A673 (cell line): ENCODE measurements at regions not wholly inside any gene's neighbourhood (a gene's known extent, or its start where the extent isn't known, plus 50 kb on each side); places are given as distances from the start of the nearest gene placed in this dataset.

Experiments
- BruUV-seq: library from RNA; stranded (reverse); fragments of 400-500 nt; replicated peaks from 2 replicates; lab custom pipeline; 2021; lab: Mats Ljungman, UMichigan
- CTCF ChIA-PET: fragments of 300-600 bp; sonication (Branson Sonifier 250); formaldehyde crosslinking; loops from one replicate; lab custom pipeline; 2022; ENCODE audit warnings: antibody characterized with exemption; lab: Charles Lee
- POLR2A ChIA-PET: fragments of 300-600 bp; sonication (Branson Sonifier 250); formaldehyde crosslinking; loops from one replicate; lab custom pipeline; 2022; ENCODE audit warnings: antibody characterized with exemption; ENCODE audit not compliant: low non-redundant PET; lab: Charles Lee
- DNase-seq: peaks from one replicate; pipeline ENCODE4 v3.0.0-alpha.2; 2015; ENCODE audit warnings: low spot score
- H3K27ac ChIP-seq: fragments of 200-600 bp; sonication (generic); 2 replicates; pipeline ENCODE4 v1.5.1; 2016; ENCODE audit warnings: mixed run types, low read depth, mild to moderate bottlenecking, mixed read lengths, antibody characterized with exemption, low read length; ENCODE audit not compliant: poor library complexity, severe bottlenecking
- H3K27me3 ChIP-seq: fragments of 200-600 bp; sonication (generic); replicated peaks from 2 replicates; pipeline ENCODE4 v1.6.1; 2017; ENCODE audit warnings: mixed run types, low read depth, mild to moderate bottlenecking, mixed read lengths, antibody characterized with exemption, low read length; ENCODE audit not compliant: insufficient read depth, poor library complexity
- H3K36me3 ChIP-seq: fragments of 200-600 bp; sonication (generic); 2 replicates; pipeline ENCODE4 v1.6.1; 2016; ENCODE audit warnings: mixed run types, mild to moderate bottlenecking, mixed read lengths, antibody characterized with exemption, low read length; ENCODE audit not compliant: insufficient read depth, poor library complexity, severe bottlenecking
- H3K4me1 ChIP-seq: fragments of 200-600 bp; sonication (generic); 2 replicates; pipeline ENCODE4 v1.6.1; 2017; ENCODE audit warnings: mixed run types, mild to moderate bottlenecking, mixed read lengths, antibody characterized with exemption, low read length; ENCODE audit not compliant: insufficient read depth, poor library complexity, severe bottlenecking
- H3K4me3 ChIP-seq: fragments of 200-600 bp; sonication (generic); 2 replicates; pipeline ENCODE4 v1.5.1; 2016; ENCODE audit warnings: low read depth, mixed run types, mild to moderate bottlenecking, mixed read lengths, low read length; ENCODE audit not compliant: poor library complexity, severe bottlenecking
- H3K9me3 ChIP-seq: fragments of 200-600 bp; sonication (generic); 2 replicates; pipeline ENCODE4 v1.6.1; 2016; ENCODE audit warnings: mixed run types, low read depth, mild to moderate bottlenecking, mixed read lengths, antibody characterized with exemption, low read length; ENCODE audit not compliant: poor library complexity, severe bottlenecking
- CTCF ChIP-seq: fragments of 300-800, 200-600 bp; sonication (generic); conservative IDR thresholded peaks from 2 replicates; pipeline ENCODE4 v1.5.1; 2017; ENCODE audit warnings: low read depth, mild to moderate bottlenecking, antibody characterized with exemption, low read length, moderate library complexity, mixed read lengths
- EZH2 ChIP-seq: fragments of 200-600 bp; sonication (generic); IDR thresholded peaks from 2 replicates; pipeline ENCODE4 v1.6.1; 2017; ENCODE audit warnings: borderline replicate concordance, low read depth, mild to moderate bottlenecking, mixed read lengths, antibody characterized with exemption, low read length; ENCODE audit not compliant: poor library complexity, severe bottlenecking
- intact Hi-C: fragments of 100-400 bp; cut with micrococcal nuclease; formaldehyde crosslinking; loops from one replicate; pipeline ENCODE4 v1.10.0; 2022; ENCODE audit not compliant: unreplicated experiment

DNA sequence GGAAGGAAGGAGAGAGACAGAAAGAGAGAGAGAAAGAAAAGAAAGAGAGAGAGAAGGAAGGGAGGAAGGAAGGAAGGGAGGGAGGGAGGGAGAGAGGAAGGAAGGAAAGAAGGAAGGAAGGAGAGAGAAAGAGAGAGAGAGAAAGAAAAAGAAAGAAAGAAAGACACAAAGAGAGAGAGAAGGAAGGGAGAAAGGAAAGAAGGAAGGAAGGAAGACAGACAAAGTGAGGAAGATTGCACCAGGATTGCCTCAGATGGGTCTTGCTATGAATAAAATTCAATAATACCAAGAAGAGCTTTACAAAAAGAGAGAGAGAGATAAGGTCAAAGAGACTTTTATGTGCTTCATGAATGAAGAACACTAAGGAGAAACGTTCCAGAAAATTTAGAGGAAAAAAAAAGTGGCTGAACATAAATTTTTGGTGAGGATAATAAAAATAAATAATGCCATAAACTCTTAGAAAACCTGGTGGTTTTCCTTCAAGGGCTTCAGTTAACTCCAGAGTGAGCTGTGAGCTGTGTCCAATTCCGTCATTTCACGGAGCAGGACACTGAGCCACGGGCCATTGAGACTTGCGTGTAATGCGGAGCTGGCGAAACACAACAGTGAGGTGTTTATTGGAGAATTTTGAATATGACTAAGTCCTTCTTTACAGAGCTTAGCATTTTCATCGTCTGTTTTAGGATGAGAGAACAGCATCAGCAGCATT is 72.7 kb upstream of the TNRC6C start:
- Histone ChIP-seq H3K4me1 (peaks cover 44% of the 10 kb centered on the region), H3K9me3 (no peaks in the 10 kb centered on the region), H3K27me3 (no peaks in the 10 kb centered on the region), H3K27ac (no peak overlapping the region), H3K36me3 (no peaks in the 10 kb centered on the region), H3K4me3 (no peak overlapping the region)
- intact Hi-C loops, result no loop called here
- TF ChIP-seq CTCF (no peak), EZH2 (no peak)
- BruUV-seq, result no TSS peak
- DNase-seq, result no peak
- POLR2A ChIA-PET, result no interaction called here
- CTCF ChIA-PET, result no interaction called here

- CTCF ChIA-PET, result no interaction called here
- intact Hi-C loops, result no loop called here
- no peak overlapping the region for H3K4me3 ChIP-seq
These were observed 72.1 kb upstream of the TNRC6C start for GRCh38 chr17:77886387-77886728.

GRCh38 chr17:77887110-77887463 is 71.4 kb upstream of the TNRC6C start:
- no peaks in the 10 kb centered on the region for H3K27me3 ChIP-seq
- intact Hi-C loops, result no loop called here

More at GRCh38 chr17:77886387-77886728, 72.1 kb upstream of the TNRC6C start:
- H3K27ac ChIP-seq, result no peak overlapping the region
- peaks cover 39% of the 10 kb centered on the region for H3K4me1 ChIP-seq
- TF ChIP-seq CTCF (no peak), EZH2 (no peak)
- POLR2A ChIA-PET, result no interaction called here
- H3K36me3 ChIP-seq, result no peaks in the 10 kb centered on the region
- no peaks in the 10 kb centered on the region for H3K27me3 ChIP-seq
- no peak for DNase-seq
- H3K9me3 ChIP-seq, result no peaks in the 10 kb centered on the region
- BruUV-seq, result no TSS peak

More at GRCh38 chr17:77887110-77887463, 71.4 kb upstream of the TNRC6C start:
- BruUV-seq, result no TSS peak
- ChIA-PET POLR2A (no interaction called here), CTCF (no interaction called here)
- no peak overlapping the region for H3K27ac ChIP-seq
- H3K4me3 ChIP-seq, result peak overlapping the region; percentile 45
- no peak for DNase-seq
- H3K9me3 ChIP-seq, result no peaks in the 10 kb centered on the region
- H3K4me1 ChIP-seq, result peaks cover 32% of the 10 kb centered on the region
- TF ChIP-seq EZH2, result no peak
- no peak for TF ChIP-seq CTCF
- no peaks in the 10 kb centered on the region for H3K36me3 ChIP-seq
